Effector CD4-positive, alpha-beta T cell (primary cell): ENCODE measurements at regions not wholly inside any gene's neighbourhood (a gene's known extent, or its start where the extent isn't known, plus 50 kb on each side); places are given as distances from the start of the nearest gene placed in this dataset.
"Not testable (repeated sequence)": the region's sequence is repeated elsewhere in the genome, so short reads cannot be mapped to it uniquely, and the experiment has no call there.

Experiments
- DNase-seq: peaks from one replicate; pipeline ENCODE4 v3.0.0-alpha.2; 2020

GRCh38 chr3:10667901-10668476, 148.0 kb upstream of the SLC6A11 start:
- DNase-seq = no peak

- no peak for DNase-seq
Observed at GRCh38 chr3:10669490-10670048, 146.5 kb upstream of the SLC6A11 start.

GRCh38 chr3:10672422-10672821, 143.6 kb upstream of the SLC6A11 start:
- no peak for DNase-seq

DNA sequence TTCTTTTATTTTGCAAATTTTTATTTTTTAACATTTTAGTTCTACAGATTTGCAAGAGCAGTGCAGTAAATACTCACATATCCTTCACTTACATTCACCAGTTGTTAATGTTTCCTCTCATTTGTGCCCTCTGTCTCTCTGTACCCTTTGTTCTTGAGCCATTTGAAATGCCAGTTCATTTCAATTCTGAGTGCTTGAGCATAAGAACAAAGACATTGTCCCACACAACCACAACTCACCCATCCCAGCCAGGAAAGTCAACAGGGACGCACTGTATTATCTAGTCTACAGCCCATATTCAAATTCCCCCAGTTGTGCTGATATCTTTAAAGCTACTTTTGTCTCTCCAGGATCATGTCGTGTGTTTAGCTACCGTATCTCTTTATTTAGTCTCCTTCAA, 141.4 kb upstream of the SLC6A11 start:
- no peak for DNase-seq

GRCh38 chr3:10676905-10677304, 139.1 kb upstream of the SLC6A11 start:
- no peak for DNase-seq

GRCh38 chr3:10678796-10679376, 137.1 kb upstream of the SLC6A11 start:
- no peak for DNase-seq

DNA sequence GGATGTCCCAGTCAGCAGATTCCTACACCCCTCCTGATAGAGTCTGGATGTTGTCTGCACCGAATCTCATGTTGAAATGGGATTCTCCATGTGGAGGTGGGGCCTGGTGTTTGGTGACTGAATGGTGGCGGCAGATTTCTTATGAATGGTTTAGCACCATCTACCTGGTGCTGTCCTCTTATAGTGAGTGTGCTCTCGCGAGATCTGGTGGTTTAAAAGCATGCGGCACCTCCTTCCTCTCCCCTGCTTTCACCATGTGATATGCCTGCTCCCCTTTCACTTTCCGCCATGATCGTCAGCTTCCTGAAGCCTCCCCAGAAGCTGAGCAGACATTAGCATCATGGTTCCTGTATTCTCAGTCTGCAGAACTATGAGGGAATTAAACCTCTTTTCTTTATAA, 135.2 kb upstream of the SLC6A11 start:
- DNase-seq = no peak

- no peak for DNase-seq
Observed at GRCh38 chr3:10682692-10683091, 133.3 kb upstream of the SLC6A11 start.

DNA sequence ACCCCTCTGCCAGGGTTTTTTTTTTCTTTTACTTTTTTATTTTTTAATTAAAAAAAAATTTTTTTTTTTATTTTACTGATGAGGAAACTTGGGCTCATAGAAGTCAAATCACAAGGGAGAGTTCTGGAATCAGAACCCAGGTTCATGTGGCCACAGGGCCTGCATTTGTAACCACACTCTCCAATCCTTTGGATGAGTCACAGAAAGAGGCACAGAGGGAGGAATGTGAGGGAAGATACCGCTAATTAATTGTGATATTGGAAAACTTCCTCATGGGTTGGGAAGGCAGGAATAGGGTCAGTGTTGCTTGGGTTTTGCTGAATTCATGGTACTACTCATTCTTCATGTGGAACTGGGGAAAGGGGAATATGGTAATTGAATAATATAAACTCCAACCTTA, 132.9 kb upstream of the SLC6A11 start:
- no peak for DNase-seq

DNA sequence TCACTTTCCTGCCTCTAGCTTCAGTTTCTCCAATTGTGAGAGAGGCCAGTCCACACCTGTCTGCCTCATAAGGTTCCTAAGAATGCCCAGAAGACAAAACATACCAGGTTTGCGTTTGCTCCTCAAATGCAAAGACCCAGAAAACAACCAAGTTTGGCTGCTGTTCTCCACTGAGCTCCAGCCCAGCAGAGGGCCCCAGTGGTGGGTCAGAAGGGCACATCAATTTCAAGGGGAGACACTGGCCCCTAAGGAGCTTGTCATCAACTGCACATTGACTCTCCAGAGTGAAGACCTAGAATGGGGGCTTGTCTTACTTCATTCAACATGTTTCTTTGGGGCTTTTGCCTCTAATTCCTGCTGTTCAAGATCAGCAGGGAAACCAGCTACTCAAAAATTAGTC, 127.9 kb upstream of the SLC6A11 start:
- no peak for DNase-seq

DNA sequence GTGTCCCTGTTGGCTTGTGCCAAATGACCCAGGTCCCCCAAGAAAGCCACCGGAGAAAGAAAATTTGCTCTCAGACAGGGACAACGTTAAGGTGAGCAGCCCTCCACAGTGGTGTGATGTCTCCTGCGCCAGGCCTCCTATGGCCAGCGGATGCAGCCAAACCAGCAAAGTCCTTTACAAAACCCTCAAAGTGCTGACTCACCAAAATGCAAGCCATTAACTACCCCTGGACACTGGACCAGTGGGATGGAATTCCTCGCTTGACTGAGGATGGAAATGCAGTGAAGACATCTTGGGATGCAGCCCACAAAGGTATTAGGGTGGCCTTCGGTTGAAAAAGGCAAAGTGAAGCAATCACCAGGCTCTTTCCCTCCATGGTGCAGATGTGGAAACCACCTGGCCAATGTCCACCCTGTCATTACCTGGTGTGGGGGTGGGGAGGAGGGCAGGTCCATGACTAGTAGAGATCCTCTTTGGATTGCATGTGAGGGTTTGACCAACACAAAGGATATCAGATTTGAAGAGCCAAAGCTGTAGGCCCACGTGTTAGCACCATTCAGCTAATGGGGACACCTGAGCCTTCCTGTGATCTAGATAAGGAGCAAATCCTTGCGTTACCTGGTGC, 127.4 kb upstream of the SLC6A11 start:
- DNase-seq = no peak

- no peak for DNase-seq
Observed at GRCh38 chr3:10692039-10692622, 123.9 kb upstream of the SLC6A11 start.

- DNase-seq = no peak
Observed at GRCh38 chr3:10693457-10693856, 122.6 kb upstream of the SLC6A11 start.

DNA sequence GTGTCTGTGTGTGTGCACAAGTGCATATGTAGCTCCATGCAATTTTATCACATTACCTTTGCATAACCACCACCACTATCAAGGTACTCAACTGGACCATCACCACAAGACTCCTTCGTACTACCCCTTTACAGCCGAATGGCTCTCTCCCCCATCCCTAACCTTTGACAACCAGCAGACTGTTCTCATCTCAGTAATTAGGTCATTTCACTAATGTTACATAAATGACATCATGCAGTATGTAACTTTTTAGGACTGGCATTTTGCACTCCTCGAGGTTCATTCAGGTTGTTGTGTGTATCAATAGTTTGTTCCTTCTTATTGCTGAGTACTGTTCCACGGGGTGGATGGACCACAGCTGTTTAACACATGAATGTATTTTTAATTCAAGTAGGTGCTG, 121.8 kb upstream of the SLC6A11 start:
- DNase-seq = no peak

- DNase-seq = not testable (repeated sequence)
Observed at GRCh38 chr3:10695186-10695585, 120.8 kb upstream of the SLC6A11 start.

- no peak for DNase-seq
Observed at GRCh38 chr3:10695595-10696285, 120.3 kb upstream of the SLC6A11 start.

DNA sequence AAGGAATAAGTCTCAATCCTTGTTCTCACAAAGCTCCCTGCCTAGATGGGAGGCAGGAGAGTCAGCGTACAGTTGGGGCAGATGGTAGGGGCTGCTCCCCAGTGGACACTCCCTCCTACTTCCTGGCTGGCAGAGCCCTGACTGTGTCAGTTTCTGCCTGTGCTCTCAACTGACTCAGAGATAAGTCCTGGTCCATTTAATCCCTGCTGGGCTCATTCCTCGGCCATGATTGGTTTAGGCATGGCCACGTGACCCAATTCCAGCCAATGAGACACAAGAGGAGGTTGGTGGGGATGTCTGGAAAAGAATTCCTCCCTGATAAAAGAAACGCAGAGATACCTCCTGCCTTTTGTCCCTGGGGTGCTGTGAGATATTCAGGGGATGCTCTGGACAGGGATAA, 118.1 kb upstream of the SLC6A11 start:
- no peak for DNase-seq

GRCh38 chr3:10700821-10701220, 115.2 kb upstream of the SLC6A11 start:
- DNase-seq = no peak

DNA sequence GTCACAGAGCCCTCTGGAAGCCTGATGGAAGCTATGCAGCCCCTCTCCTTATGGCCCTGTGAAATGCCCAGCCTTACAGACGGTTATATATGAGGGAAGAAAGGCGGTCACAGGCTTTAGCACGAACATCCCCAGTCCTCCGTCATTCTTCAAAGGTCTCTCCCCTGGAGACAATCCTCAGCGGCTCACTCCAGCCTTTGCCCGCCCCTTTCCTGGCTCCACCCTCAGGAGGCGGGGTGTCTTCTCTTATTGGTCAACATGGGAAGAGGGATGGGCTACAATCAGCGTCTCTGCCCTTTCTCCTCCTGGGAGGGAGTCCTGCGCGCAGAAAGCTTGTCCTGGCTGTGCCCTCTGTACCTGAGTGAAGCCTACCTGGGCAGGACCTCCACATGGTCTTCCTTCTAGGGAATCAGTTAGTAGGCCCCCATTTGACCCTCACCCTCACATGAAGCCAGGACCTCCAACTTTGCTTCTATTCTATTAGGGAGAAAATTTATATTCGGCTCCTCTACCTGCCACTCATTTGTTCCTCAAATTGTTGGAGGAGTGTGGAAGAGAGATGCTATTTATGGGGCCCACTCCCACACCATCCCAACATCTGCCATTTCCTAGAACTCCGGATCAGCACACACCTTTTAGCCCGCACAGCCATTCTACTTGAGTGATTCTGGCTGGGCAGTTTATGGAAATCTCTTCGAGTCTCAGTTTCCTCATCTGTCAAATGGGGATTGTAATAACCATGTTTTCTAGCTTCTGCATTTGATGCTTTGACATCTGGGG, 112.9 kb upstream of the SLC6A11 start:
- DNase-seq = no peak

GRCh38 chr3:10703875-10704274, 112.2 kb upstream of the SLC6A11 start:
- DNase-seq = no peak

- no peak for DNase-seq
Observed at GRCh38 chr3:10706156-10706739, 109.8 kb upstream of the SLC6A11 start.

GRCh38 chr3:10706740-10707399, 109.2 kb upstream of the SLC6A11 start:
- DNase-seq = no peak
